ENCODE measurements at regions not wholly inside any gene's neighbourhood (a gene's known extent, or its start where the extent isn't known, plus 50 kb on each side); places are given as distances from the start of the nearest gene placed in this dataset.

DNA sequence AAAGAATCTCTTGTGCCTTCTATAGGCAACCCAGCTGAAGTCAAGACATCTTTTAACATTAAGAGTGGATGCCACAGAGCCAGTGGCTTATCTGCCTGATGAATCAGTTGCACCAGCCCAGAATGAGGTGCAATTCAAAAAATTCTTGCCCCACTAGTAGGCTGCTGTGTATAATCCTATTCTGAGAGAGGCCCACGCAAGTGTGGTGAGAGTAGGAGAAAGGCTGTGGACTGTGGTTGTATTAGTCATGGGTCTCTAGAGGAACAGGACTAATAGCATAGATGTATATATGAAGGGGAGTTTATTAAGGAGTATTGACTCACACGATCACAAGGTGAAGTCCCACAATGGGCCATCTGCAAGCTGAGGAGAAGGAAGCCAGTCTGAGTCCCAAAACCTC is 216.4 kb downstream of the LTN1 start:
- ChIA-PET POLR2A (no interaction called here), CTCF (no interaction called here)
- Histone ChIP-seq H3K27ac (ENCODE audit: low read length in 2 of 2) (no peak overlapping the region), H2AFZ (ENCODE audit: insufficient read depth, low read depth, low read length, poor library complexity, severe bottlenecking) (no peak overlapping the region), H3K4me3 (ENCODE audit: control extremely low read depth in 1 of 5, extremely low read depth in 1 of 5, insufficient read depth in 1 of 5, low read depth in 2 of 5, low read length in 4 of 5) (no peak overlapping the region), H4K20me1 (ENCODE audit: control insufficient read depth, insufficient read depth, low read length, poor library complexity, severe bottlenecking) (no peaks in the 10 kb centered on the region), H3K4me2 (replicated peaks; ENCODE audit: low read depth, low read length, poor library complexity, severe bottlenecking) (no peak overlapping the region), H3K36me3 (replicated peaks in 1 of 2; ENCODE audit: control extremely low read depth in 1 of 2, control insufficient read depth in 1 of 2, extremely low read depth in 1 of 2, insufficient read depth in 2 of 2, low read length in 1 of 2) (no peaks in the 10 kb centered on the region), H3K79me2 (ENCODE audit: control insufficient read depth, insufficient read depth, low read length) (no peaks in the 10 kb centered on the region), H3K4me1 (ENCODE audit: control insufficient read depth in 2 of 2, insufficient read depth in 2 of 2, low read length in 2 of 2) (no peaks in the 10 kb centered on the region), H3K9me3 (ENCODE audit: control extremely low read depth in 1 of 3, control insufficient read depth in 2 of 3, insufficient read depth in 1 of 3, low read length in 2 of 3) (peaks cover 0 to 1% (median 0%) of the 10 kb centered on the region in 3 donors), H3K27me3 (replicated peaks in 1 of 4; ENCODE audit: control extremely low read depth in 1 of 4, control insufficient read depth in 3 of 4, insufficient read depth in 4 of 4, low read length in 3 of 4) (no peaks in the 10 kb centered on the region), H3K9ac (ENCODE audit: low read length) (no peak overlapping the region)
- 62% methylated on average over 2 of the region's 2 CpGs for WGBS (ENCODE audit: insufficient coverage)
- TF ChIP-seq, protein P1, sequence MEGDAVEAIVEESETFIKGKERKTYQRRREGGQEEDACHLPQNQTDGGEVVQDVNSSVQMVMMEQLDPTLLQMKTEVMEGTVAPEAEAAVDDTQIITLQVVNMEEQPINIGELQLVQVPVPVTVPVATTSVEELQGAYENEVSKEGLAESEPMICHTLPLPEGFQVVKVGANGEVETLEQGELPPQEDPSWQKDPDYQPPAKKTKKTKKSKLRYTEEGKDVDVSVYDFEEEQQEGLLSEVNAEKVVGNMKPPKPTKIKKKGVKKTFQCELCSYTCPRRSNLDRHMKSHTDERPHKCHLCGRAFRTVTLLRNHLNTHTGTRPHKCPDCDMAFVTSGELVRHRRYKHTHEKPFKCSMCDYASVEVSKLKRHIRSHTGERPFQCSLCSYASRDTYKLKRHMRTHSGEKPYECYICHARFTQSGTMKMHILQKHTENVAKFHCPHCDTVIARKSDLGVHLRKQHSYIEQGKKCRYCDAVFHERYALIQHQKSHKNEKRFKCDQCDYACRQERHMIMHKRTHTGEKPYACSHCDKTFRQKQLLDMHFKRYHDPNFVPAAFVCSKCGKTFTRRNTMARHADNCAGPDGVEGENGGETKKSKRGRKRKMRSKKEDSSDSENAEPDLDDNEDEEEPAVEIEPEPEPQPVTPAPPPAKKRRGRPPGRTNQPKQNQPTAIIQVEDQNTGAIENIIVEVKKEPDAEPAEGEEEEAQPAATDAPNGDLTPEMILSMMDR (IDR thresholded peaks at IDR 0.05) = no peak
- Mint-ChIP-seq H3K9me3 (ENCODE audit: insufficient read depth) (no peaks in the 10 kb centered on the region), H3K4me3 (no peak overlapping the region), H3K27ac (no peak overlapping the region), H3K27me3 (no peaks in the 10 kb centered on the region), H3K4me1 (no peaks in the 10 kb centered on the region)
- no peak for ATAC-seq (ENCODE audit: low read depth)
- DNase-seq = no peak
- intact Hi-C loops (cut with micrococcal nuclease) = no loop called here

DNA sequence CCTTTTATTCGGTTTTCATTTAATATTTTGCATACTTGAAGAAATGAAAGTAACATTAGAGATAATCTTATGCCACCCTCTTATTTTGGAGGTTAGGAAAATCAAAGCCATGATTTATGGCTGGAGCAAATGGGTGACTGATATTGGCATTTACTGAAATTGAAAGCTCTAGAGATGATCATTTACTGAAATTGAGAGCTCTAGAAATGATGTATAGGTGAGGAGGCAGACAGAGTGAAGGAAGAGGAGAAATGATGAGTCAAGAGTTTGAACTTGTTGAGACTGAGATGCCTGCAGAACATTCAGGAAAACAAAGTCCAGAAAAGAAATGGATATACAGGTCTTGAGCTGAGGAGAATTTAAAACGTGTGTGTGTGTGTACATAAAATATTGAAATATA is 217.6 kb downstream of the LTN1 start:
- Histone ChIP-seq H3K9me3 (ENCODE audit: control extremely low read depth in 1 of 3, control insufficient read depth in 2 of 3, insufficient read depth in 1 of 3, low read length in 2 of 3) (peaks cover 0 to 1% (median 0%) of the 10 kb centered on the region in 3 donors), H3K36me3 (replicated peaks in 1 of 2; ENCODE audit: control extremely low read depth in 1 of 2, control insufficient read depth in 1 of 2, extremely low read depth in 1 of 2, insufficient read depth in 2 of 2, low read length in 1 of 2) (no peaks in the 10 kb centered on the region), H4K20me1 (ENCODE audit: control insufficient read depth, insufficient read depth, low read length, poor library complexity, severe bottlenecking) (no peaks in the 10 kb centered on the region), H3K4me3 (ENCODE audit: control extremely low read depth in 1 of 5, extremely low read depth in 1 of 5, insufficient read depth in 1 of 5, low read depth in 2 of 5, low read length in 4 of 5) (no peak overlapping the region), H3K27me3 (replicated peaks in 1 of 4; ENCODE audit: control extremely low read depth in 1 of 4, control insufficient read depth in 3 of 4, insufficient read depth in 4 of 4, low read length in 3 of 4) (no peaks in the 10 kb centered on the region), H3K4me1 (ENCODE audit: control insufficient read depth in 2 of 2, insufficient read depth in 2 of 2, low read length in 2 of 2) (no peaks in the 10 kb centered on the region), H2AFZ (ENCODE audit: insufficient read depth, low read depth, low read length, poor library complexity, severe bottlenecking) (no peak overlapping the region), H3K4me2 (replicated peaks; ENCODE audit: low read depth, low read length, poor library complexity, severe bottlenecking) (no peak overlapping the region), H3K27ac (ENCODE audit: low read length in 2 of 2) (no peak overlapping the region), H3K79me2 (ENCODE audit: control insufficient read depth, insufficient read depth, low read length) (no peaks in the 10 kb centered on the region), H3K9ac (ENCODE audit: low read length) (no peak overlapping the region)
- no peak for ATAC-seq (ENCODE audit: low read depth)
- H3K27me3 Mint-ChIP-seq = no peaks in the 10 kb centered on the region
- no peak for DNase-seq
- H3K4me1 Mint-ChIP-seq = no peaks in the 10 kb centered on the region
- ChIA-PET POLR2A (no interaction called here), CTCF (no interaction called here)
- no peak for TF ChIP-seq EZH2 (IDR thresholded peaks at IDR 0.05; ENCODE audit: borderline replicate concordance, insufficient read depth, low read depth, low read length, poor library complexity, severe bottlenecking)
- TF ChIP-seq, protein P1 (IDR thresholded peaks at IDR 0.05) = no peak
- intact Hi-C loops (cut with micrococcal nuclease) = no loop called here
- H3K27ac Mint-ChIP-seq = no peak overlapping the region
- H3K4me3 Mint-ChIP-seq = no peak overlapping the region
- no CpG with 5 or more reads among the region's 2 CpGs for WGBS (ENCODE audit: insufficient coverage)
- H3K9me3 Mint-ChIP-seq (ENCODE audit: insufficient read depth) = no peaks in the 10 kb centered on the region
